ENCODE measurements at regions not wholly inside any gene's neighbourhood (a gene's known extent, or its start where the extent isn't known, plus 50 kb on each side); places are given as distances from the start of the nearest gene placed in this dataset.

DNA sequence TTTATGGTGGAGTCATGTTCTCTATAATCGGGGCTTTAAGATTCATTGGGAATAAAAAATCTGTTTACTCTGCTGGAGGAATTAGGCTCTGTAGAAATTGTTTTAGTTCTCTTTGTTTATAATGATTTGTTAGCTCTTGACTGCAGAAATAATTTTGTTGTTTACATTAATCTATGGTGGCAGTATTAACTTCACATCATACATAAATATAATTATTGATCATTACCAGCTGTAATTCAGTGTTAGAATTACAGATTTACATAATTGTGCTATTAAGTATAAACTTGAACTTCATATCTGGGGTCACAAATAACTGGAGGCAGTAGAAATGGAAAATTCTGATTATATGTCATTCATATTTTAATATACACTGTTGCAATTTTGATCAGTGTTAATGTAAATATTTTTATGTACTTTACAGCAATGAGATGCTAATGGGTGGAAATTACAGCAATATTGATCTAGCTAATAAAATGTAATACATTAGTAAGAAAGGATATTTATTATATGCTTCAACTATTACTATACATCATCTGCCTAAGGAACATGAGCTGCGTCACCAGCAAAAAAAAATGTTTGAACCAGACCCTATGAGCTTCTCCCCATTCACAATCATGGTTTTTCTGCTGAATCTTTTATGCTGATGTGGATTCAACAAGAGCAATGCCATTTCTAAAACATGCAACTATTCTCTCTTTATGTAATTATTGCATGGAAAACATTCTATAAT lies 846.6 kb downstream of the NR2F1-AS1 start:
- no peak overlapping the region for H3K4me3 ChIP-seq (replicated peaks in 1 of 3; ENCODE audit: insufficient read depth in 1 of 3, low read depth in 1 of 3, low read length in 3 of 3)
- no peaks in the 10 kb centered on the region for H3K79me2 ChIP-seq (ENCODE audit: control insufficient read depth, insufficient read depth, low read length)
- H3K27me3 ChIP-seq (ENCODE audit: control insufficient read depth in 2 of 2, insufficient read depth in 2 of 2, low read length in 2 of 2), result no peaks in the 10 kb centered on the region
- H3K9me1 ChIP-seq (replicated peaks; ENCODE audit: control insufficient read depth, extremely low read depth, insufficient read depth, low read length), result no peaks in the 10 kb centered on the region
- H3K4me1 ChIP-seq (ENCODE audit: control insufficient read depth, extremely low read depth, insufficient read depth, low read length), result no peaks in the 10 kb centered on the region
- no peak overlapping the region for H3K27ac ChIP-seq (ENCODE audit: insufficient read depth, low read depth, low read length)
- CTCF ChIA-PET, result interaction anchor here (0.8 to 1.6 kb wide), 2 partner anchors 10 to 68 kb away, joined by 3 read pairs; no protein-coding TSS in a partner anchor
- no peaks in the 10 kb centered on the region for H4K20me1 ChIP-seq (replicated peaks; ENCODE audit: control insufficient read depth, extremely low read depth, insufficient read depth, low read length)
- dilution Hi-C loops (cut with MboI; ENCODE audit: extremely low pct_ligation_motif_present, low sequenced_read_pairs) (no loop called here), intact Hi-C loops (cut with micrococcal nuclease) (no loop called here)
- TF ChIP-seq, protein P1, sequence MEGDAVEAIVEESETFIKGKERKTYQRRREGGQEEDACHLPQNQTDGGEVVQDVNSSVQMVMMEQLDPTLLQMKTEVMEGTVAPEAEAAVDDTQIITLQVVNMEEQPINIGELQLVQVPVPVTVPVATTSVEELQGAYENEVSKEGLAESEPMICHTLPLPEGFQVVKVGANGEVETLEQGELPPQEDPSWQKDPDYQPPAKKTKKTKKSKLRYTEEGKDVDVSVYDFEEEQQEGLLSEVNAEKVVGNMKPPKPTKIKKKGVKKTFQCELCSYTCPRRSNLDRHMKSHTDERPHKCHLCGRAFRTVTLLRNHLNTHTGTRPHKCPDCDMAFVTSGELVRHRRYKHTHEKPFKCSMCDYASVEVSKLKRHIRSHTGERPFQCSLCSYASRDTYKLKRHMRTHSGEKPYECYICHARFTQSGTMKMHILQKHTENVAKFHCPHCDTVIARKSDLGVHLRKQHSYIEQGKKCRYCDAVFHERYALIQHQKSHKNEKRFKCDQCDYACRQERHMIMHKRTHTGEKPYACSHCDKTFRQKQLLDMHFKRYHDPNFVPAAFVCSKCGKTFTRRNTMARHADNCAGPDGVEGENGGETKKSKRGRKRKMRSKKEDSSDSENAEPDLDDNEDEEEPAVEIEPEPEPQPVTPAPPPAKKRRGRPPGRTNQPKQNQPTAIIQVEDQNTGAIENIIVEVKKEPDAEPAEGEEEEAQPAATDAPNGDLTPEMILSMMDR (IDR thresholded peaks at IDR 0.05; ENCODE audit: extremely low read depth in 1 of 2, insufficient read depth in 1 of 2, low read depth in 1 of 2, low read length in 2 of 2), result no peak
- no peak for TF ChIP-seq FOS (IDR thresholded peaks at IDR 0.05; ENCODE audit: borderline replicate concordance, insufficient read depth, low read length)
- no peak for TF ChIP-seq MYC (IDR thresholded peaks at IDR 0.05; ENCODE audit: low read depth, low read length)
- no peak for TF ChIP-seq POLR2A (IDR thresholded peaks at IDR 0.05; ENCODE audit: low read depth, low read length)
- TF ChIP-seq JUN (IDR thresholded peaks at IDR 0.05; ENCODE audit: borderline replicate concordance, insufficient read depth, insufficient read length, low read depth), result no peak
- no peak for TF ChIP-seq EZH2 (IDR thresholded peaks at IDR 0.05; ENCODE audit: borderline replicate concordance, low read depth, low read length, severe bottlenecking)
- no peak for TF ChIP-seq POLR2AphosphoS5 (IDR thresholded peaks at IDR 0.05; ENCODE audit: insufficient read depth, low read depth, low read length)
- TF ChIP-seq, protein P2, sequence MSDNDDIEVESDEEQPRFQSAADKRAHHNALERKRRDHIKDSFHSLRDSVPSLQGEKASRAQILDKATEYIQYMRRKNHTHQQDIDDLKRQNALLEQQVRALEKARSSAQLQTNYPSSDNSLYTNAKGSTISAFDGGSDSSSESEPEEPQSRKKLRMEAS (IDR thresholded peaks at IDR 0.05; ENCODE audit: insufficient read depth, insufficient read length), result no peak
- TF ChIP-seq GATA2 (IDR thresholded peaks at IDR 0.05; ENCODE audit: insufficient read depth, insufficient read length, low read depth, low read length), result no peak
- H2AFZ ChIP-seq (ENCODE audit: low read depth, low read length), result no peak overlapping the region
- no TSS peak for BruUV-seq (replicated peaks)
- H3K9me3 ChIP-seq (replicated peaks; ENCODE audit: control insufficient read depth, insufficient read depth, low read length), result no peaks in the 10 kb centered on the region
- H3K36me3 ChIP-seq (ENCODE audit: control insufficient read depth in 2 of 2, extremely low read depth in 1 of 2, insufficient read depth in 2 of 2, low read length in 2 of 2), result no peaks in the 10 kb centered on the region
- H3K4me2 ChIP-seq (ENCODE audit: insufficient read depth, low read length), result no peak overlapping the region
- POLR2A ChIA-PET, result no interaction called here
- DNase-seq (ENCODE audit: low read depth, low spot score), result no peak
- FAIRE-seq, result no peak
- no peak overlapping the region for H3K9ac ChIP-seq (replicated peaks; ENCODE audit: extremely low read depth, insufficient read depth, low read length)

Data from endothelial cell of umbilical vein (primary cell).